Neural progenitor cell (in vitro differentiated cells): ENCODE measurements at regions not wholly inside any gene's neighbourhood (a gene's known extent, or its start where the extent isn't known, plus 50 kb on each side); places are given as distances from the start of the nearest gene placed in this dataset.

ENCODE experiments used
- DNase-seq: peaks from one replicate; pipeline ENCODE4 v3.0.0-alpha.2; 2016; ENCODE audit warnings: low spot score
- H2AFZ ChIP-seq: fragments of 200-600 bp; sonication (generic); replicated peaks from 2 replicates; pipeline ENCODE4 v1.6.1; 2016; ENCODE audit warnings: antibody characterized with exemption
- H3F3A ChIP-seq: fragments of 200-600 bp; sonication (generic); 2 replicates; pipeline ENCODE4 v1.6.1; 2016; ENCODE audit warnings: antibody characterized with exemption, low read depth
- H3K27ac ChIP-seq: fragments of 200-600 bp; sonication (generic); 2 replicates; pipeline ENCODE4 v1.5.1; 2016; ENCODE audit warnings: mild to moderate bottlenecking
- H3K27me3 ChIP-seq: fragments of 200-600 bp; sonication (generic); 2 replicates; pipeline ENCODE4 v1.6.1; 2016; ENCODE audit warnings: mild to moderate bottlenecking, moderate library complexity
- H3K36me3 ChIP-seq: fragments of 200-600 bp; sonication (generic); 2 replicates; pipeline ENCODE4 v1.5.1; 2016
- H3K4me1 ChIP-seq: fragments of 200-600 bp; sonication (generic); 2 replicates; pipeline ENCODE4 v1.6.1; 2016; ENCODE audit warnings: mixed run types
- H3K4me2 ChIP-seq: fragments of 200-600 bp; sonication (generic); 2 replicates; pipeline ENCODE4 v1.6.1; 2016
- H3K4me3 ChIP-seq: fragments of 200-600 bp; sonication (generic); 2 replicates; pipeline ENCODE4 v1.5.1; 2016
- H3K79me2 ChIP-seq: fragments of 200-600 bp; sonication (generic); 2 replicates; pipeline ENCODE4 v1.6.1; 2016; ENCODE audit warnings: low read depth
- H3K9ac ChIP-seq: fragments of 200-600 bp; sonication (generic); 2 replicates; pipeline ENCODE4 v1.6.1; 2016
- H3K9me3 ChIP-seq: fragments of 200-600 bp; sonication (generic); 2 replicates; pipeline ENCODE4 v1.5.1; 2016; ENCODE audit warnings: low read depth
- H4K20me1 ChIP-seq: fragments of 200-600 bp; sonication (generic); 2 replicates; pipeline ENCODE4 v1.6.1; 2016; ENCODE audit warnings: low read depth
- H3K27ac Mint-ChIP-seq: 3 replicates; pipeline ENCODE4 v1.8.0; 2021; ENCODE audit warnings: mixed read lengths
- H3K27me3 Mint-ChIP-seq: 2 replicates; pipeline ENCODE4 v1.8.0; 2022; ENCODE audit warnings: low read depth, mild to moderate bottlenecking, inconsistent platforms, moderate library complexity, mixed read lengths; ENCODE audit not compliant: insufficient read depth
- H3K36me3 Mint-ChIP-seq: 3 replicates; pipeline ENCODE4 v1.8.0; 2021; ENCODE audit warnings: mixed read lengths
- H3K4me1 Mint-ChIP-seq: 3 replicates; pipeline ENCODE4 v1.8.0; 2021; ENCODE audit warnings: mixed read lengths
- H3K4me3 Mint-ChIP-seq: 3 replicates; pipeline ENCODE4 v1.8.0; 2021; ENCODE audit warnings: mild to moderate bottlenecking, moderate library complexity, mixed read lengths
- H3K9me3 Mint-ChIP-seq: 3 replicates; pipeline ENCODE4 v1.8.0; 2020; ENCODE audit warnings: mixed read lengths
- CTCF ChIP-seq: fragments of 200-600 bp; sonication (generic); IDR thresholded peaks from 2 replicates; pipeline ENCODE4 v1.5.1; 2017; ENCODE audit warnings: antibody characterized with exemption, mild to moderate bottlenecking
- EZH2 ChIP-seq: fragments of 200-600 bp; sonication (generic); IDR thresholded peaks from 2 replicates; pipeline ENCODE4 v1.6.1; 2017; ENCODE audit warnings: antibody characterized with exemption, mild to moderate bottlenecking, moderate library complexity
- EZH2phosphoT487 ChIP-seq: fragments of 200-600 bp; sonication (generic); IDR thresholded peaks from 2 replicates; pipeline ENCODE4 v1.6.1; 2017; ENCODE audit warnings: antibody characterized with exemption

GRCh38 chr19:28305513-28305912 is 907.4 kb downstream of the UQCRFS1 start:
- Histone ChIP-seq H2AFZ (no peak overlapping the region), H3K9ac (no peak overlapping the region), H3K36me3 (no peaks in the 10 kb centered on the region), H3K27me3 (no peaks in the 10 kb centered on the region), H3K27ac (no peak overlapping the region), H3K4me2 (no peak overlapping the region), H4K20me1 (no peaks in the 10 kb centered on the region), H3K4me3 (no peak overlapping the region), H3K4me1 (no peaks in the 10 kb centered on the region), H3F3A (no peaks in the 10 kb centered on the region), H3K9me3 (no peaks in the 10 kb centered on the region), H3K79me2 (no peaks in the 10 kb centered on the region)
- Mint-ChIP-seq H3K27me3 (peaks cover 13% of the 10 kb centered on the region), H3K9me3 (peaks cover 3% of the 10 kb centered on the region), H3K4me3 (no peak overlapping the region), H3K4me1 (peaks cover 10% of the 10 kb centered on the region), H3K36me3 (no peaks in the 10 kb centered on the region), H3K27ac (no peak overlapping the region)
- DNase-seq, result no peak
- no peak for TF ChIP-seq EZH2
- no peak for TF ChIP-seq EZH2phosphoT487

- H3K36me3 Mint-ChIP-seq, result no peaks in the 10 kb centered on the region
- H3K36me3 ChIP-seq, result no peaks in the 10 kb centered on the region
- H3K4me2 ChIP-seq, result no peak overlapping the region
- H3K27ac ChIP-seq, result no peak overlapping the region
- no peak overlapping the region for H3K9ac ChIP-seq
- no peaks in the 10 kb centered on the region for H3K9me3 ChIP-seq
- H3K4me1 ChIP-seq, result no peaks in the 10 kb centered on the region
- H2AFZ ChIP-seq, result no peak overlapping the region
- H3K4me1 Mint-ChIP-seq, result peaks cover 15% of the 10 kb centered on the region
- peaks cover 15% of the 10 kb centered on the region for H3K27me3 Mint-ChIP-seq
- no peaks in the 10 kb centered on the region for H3F3A ChIP-seq
- no peak overlapping the region for H3K4me3 Mint-ChIP-seq
- H3K27me3 ChIP-seq, result no peaks in the 10 kb centered on the region
- no peaks in the 10 kb centered on the region for H3K79me2 ChIP-seq
- DNase-seq, result no peak
- TF ChIP-seq CTCF, result no peak
- TF ChIP-seq EZH2phosphoT487, result no peak
- no peak for TF ChIP-seq EZH2
- H3K27ac Mint-ChIP-seq, result no peak overlapping the region
- no peak overlapping the region for H3K4me3 ChIP-seq
- H4K20me1 ChIP-seq, result no peaks in the 10 kb centered on the region
- H3K9me3 Mint-ChIP-seq, result peaks cover 3% of the 10 kb centered on the region
These were observed 909.4 kb downstream of the UQCRFS1 start for GRCh38 chr19:28303502-28303901.

GRCh38 chr19:28301961-28302360 is 911.0 kb downstream of the UQCRFS1 start:
- Mint-ChIP-seq H3K4me1 (peaks cover 17% of the 10 kb centered on the region), H3K27ac (no peak overlapping the region), H3K9me3 (peaks cover 3% of the 10 kb centered on the region), H3K36me3 (no peaks in the 10 kb centered on the region), H3K27me3 (peaks cover 13% of the 10 kb centered on the region), H3K4me3 (no peak overlapping the region)
- H3K27me3 ChIP-seq, result no peaks in the 10 kb centered on the region
- no peaks in the 10 kb centered on the region for H3K79me2 ChIP-seq
- no peak overlapping the region for H2AFZ ChIP-seq
- H3K36me3 ChIP-seq, result no peaks in the 10 kb centered on the region
- no peak overlapping the region for H3K4me2 ChIP-seq
- no peaks in the 10 kb centered on the region for H3F3A ChIP-seq
- no peaks in the 10 kb centered on the region for H4K20me1 ChIP-seq
- H3K4me1 ChIP-seq, result no peaks in the 10 kb centered on the region
- H3K27ac ChIP-seq, result no peak overlapping the region
- H3K9ac ChIP-seq, result no peak overlapping the region
- no peaks in the 10 kb centered on the region for H3K9me3 ChIP-seq
- no peak for DNase-seq
- no peak overlapping the region for H3K4me3 ChIP-seq
- TF ChIP-seq CTCF, result no peak
- TF ChIP-seq EZH2phosphoT487, result no peak
- no peak for TF ChIP-seq EZH2

GRCh38 chr19:28301463-28301862 is 911.5 kb downstream of the UQCRFS1 start:
- H3F3A ChIP-seq, result no peaks in the 10 kb centered on the region
- no peak overlapping the region for H3K4me3 ChIP-seq
- no peaks in the 10 kb centered on the region for H4K20me1 ChIP-seq
- H3K4me1 ChIP-seq, result no peaks in the 10 kb centered on the region
- no peak overlapping the region for H3K27ac Mint-ChIP-seq
- no peak for DNase-seq
- H3K27me3 Mint-ChIP-seq, result peaks cover 14% of the 10 kb centered on the region
- no peak overlapping the region for H3K9ac ChIP-seq
- no peak overlapping the region for H3K27ac ChIP-seq
- peaks cover 17% of the 10 kb centered on the region for H3K4me1 Mint-ChIP-seq
- H3K79me2 ChIP-seq, result no peaks in the 10 kb centered on the region
- no peak overlapping the region for H3K4me3 Mint-ChIP-seq
- peaks cover 4% of the 10 kb centered on the region for H3K9me3 Mint-ChIP-seq
- TF ChIP-seq CTCF, result no peak
- no peak for TF ChIP-seq EZH2phosphoT487
- TF ChIP-seq EZH2, result no peak
- H3K9me3 ChIP-seq, result no peaks in the 10 kb centered on the region
- H3K27me3 ChIP-seq, result no peaks in the 10 kb centered on the region
- H3K4me2 ChIP-seq, result no peak overlapping the region
- no peaks in the 10 kb centered on the region for H3K36me3 Mint-ChIP-seq
- no peak overlapping the region for H2AFZ ChIP-seq
- H3K36me3 ChIP-seq, result no peaks in the 10 kb centered on the region
